ENCODE measurements at regions not wholly inside any gene's neighbourhood (a gene's known extent, or its start where the extent isn't known, plus 50 kb on each side); places are given as distances from the start of the nearest gene placed in this dataset.
"Not testable (repeated sequence)": the region's sequence is repeated elsewhere in the genome, so short reads cannot be mapped to it uniquely, and the experiment has no call there.

- no peak overlapping the region for H3K4me3 ChIP-seq
- no peak for TF ChIP-seq CTCF (IDR thresholded peaks at IDR 0.05; ENCODE audit: borderline replicate concordance)
- H3K4me1 ChIP-seq: no peaks in the 10 kb centered on the region
- no peak overlapping the region for H3K27ac ChIP-seq (replicated peaks)
- no peak for DNase-seq
- no peaks in the 10 kb centered on the region for H3K27me3 ChIP-seq (ENCODE audit: low read depth)
- H3K9me3 ChIP-seq (replicated peaks): no peaks in the 10 kb centered on the region
- intact Hi-C loops (cut with micrococcal nuclease): no loop called here
- H3K36me3 ChIP-seq: no peaks in the 10 kb centered on the region
These were observed 1805.9 kb downstream of the NCAM2 start for GRCh38 chr21:22804151-22804550.

GRCh38 chr21:22806278-22806677 lies 1808.1 kb downstream of the NCAM2 start:
- intact Hi-C loops (cut with micrococcal nuclease): no loop called here

DNA sequence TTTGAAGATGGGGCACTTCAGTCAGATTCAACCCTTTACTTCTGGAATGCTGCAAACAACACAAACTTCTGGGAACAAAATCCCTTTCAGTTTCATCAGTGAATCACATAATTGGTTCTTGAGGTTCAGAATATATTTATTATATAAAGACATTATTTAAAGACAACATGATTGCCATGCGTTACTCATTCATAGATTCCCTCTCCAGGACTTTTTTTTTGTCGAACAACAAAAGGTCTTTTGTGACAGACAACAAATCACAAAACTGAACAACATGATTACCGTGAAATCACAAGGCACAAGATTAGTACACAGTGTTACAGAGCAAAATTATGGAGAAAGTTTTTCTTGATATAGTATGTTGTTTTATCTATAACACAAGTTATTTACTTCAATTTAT lies 1815.0 kb downstream of the NCAM2 start:
- no peaks in the 10 kb centered on the region for H3K4me1 ChIP-seq
- no peak for TF ChIP-seq CTCF (IDR thresholded peaks at IDR 0.05; ENCODE audit: borderline replicate concordance)
- H3K36me3 ChIP-seq: no peaks in the 10 kb centered on the region
- H3K27me3 ChIP-seq (ENCODE audit: low read depth): no peaks in the 10 kb centered on the region
- DNase-seq: no peak
- H3K4me3 ChIP-seq: no peak overlapping the region
- no peak overlapping the region for H3K27ac ChIP-seq (replicated peaks)
- no peaks in the 10 kb centered on the region for H3K9me3 ChIP-seq (replicated peaks)
- intact Hi-C loops (cut with micrococcal nuclease): no loop called here

More at GRCh38 chr21:22806278-22806677, 1808.1 kb downstream of the NCAM2 start:
- no peak for TF ChIP-seq CTCF (IDR thresholded peaks at IDR 0.05; ENCODE audit: borderline replicate concordance)
- H3K4me3 ChIP-seq: no peak overlapping the region
- H3K4me1 ChIP-seq: no peaks in the 10 kb centered on the region
- no peaks in the 10 kb centered on the region for H3K36me3 ChIP-seq
- DNase-seq: no peak
- no peaks in the 10 kb centered on the region for H3K27me3 ChIP-seq (ENCODE audit: low read depth)
- H3K27ac ChIP-seq (replicated peaks): no peak overlapping the region
- no peaks in the 10 kb centered on the region for H3K9me3 ChIP-seq (replicated peaks)

DNA sequence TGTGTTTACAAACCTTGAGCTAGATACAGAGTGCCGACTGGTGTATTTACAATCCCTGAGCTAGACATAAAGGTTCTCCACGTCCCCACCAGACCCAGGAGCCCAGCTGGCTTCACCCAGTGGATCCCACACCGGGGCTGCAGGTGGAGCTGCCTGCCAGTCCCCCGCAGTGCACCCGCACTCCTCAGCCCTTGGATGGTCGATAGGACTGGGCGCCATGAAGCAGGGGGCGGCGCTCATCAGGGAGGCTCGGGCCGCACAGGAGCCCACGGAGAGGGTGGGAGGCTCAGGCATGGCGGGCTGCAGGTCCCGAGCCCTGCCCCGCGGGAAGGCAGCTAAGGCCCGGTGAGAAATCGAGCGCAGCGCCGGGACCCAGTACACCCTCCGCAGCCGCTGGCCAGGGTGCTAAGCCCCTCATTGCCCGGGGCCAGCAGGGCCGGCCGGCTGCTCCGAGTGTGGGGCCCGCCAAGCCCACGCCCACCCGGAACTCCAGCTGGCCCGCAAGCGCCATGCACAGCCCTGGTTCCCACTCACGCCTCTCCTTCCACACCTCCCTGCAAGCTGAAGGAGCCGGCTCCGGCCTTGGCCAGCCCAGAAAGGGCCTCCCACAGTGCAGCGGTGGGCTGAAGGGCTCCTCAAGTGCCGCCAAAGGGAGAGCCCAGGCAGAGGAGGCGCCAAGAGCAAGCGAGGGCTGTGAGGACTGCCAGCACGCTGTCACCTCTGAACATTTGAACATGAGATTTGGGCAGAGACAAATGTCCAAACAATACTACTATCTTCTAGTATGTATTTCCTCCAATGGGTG lies 1820.7 kb downstream of the NCAM2 start:
- H3K27me3 ChIP-seq (ENCODE audit: low read depth); H3K27ac ChIP-seq (replicated peaks); H3K36me3 ChIP-seq; intact Hi-C loops (cut with micrococcal nuclease); DNase-seq; H3K4me3 ChIP-seq; H3K9me3 ChIP-seq (replicated peaks); H3K4me1 ChIP-seq: not testable (repeated sequence)

- no peaks in the 10 kb centered on the region for H3K27me3 ChIP-seq (ENCODE audit: low read depth)
- H3K4me1 ChIP-seq: no peaks in the 10 kb centered on the region
- intact Hi-C loops (cut with micrococcal nuclease): no loop called here
- no peak overlapping the region for H3K4me3 ChIP-seq
- TF ChIP-seq CTCF (IDR thresholded peaks at IDR 0.05; ENCODE audit: borderline replicate concordance): no peak
- no peak for DNase-seq
- H3K9me3 ChIP-seq (replicated peaks): peaks cover 32% of the 10 kb centered on the region
- H3K36me3 ChIP-seq: no peaks in the 10 kb centered on the region
- no peak overlapping the region for H3K27ac ChIP-seq (replicated peaks)
These were observed 1829.2 kb downstream of the NCAM2 start for GRCh38 chr21:22827422-22827821.

DNA sequence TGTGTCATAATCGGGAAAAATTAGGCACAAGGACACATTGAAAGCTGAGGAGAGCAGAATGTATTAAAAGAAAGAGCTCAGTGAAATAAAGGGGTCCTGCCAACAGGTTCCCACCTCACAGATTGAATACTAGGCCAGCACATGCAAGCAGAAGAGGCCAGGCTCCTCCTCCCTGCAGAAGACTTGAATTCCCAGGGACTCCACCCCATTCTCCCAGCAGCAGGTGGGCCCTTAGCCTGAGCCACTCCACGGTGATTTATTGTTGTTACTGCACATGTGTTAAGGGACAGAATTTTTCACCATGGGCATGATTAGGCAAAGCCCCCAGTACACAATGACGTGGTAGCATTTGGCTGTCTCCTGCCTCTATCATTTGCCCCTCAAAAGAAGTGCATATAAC lies 1844.7 kb downstream of the NCAM2 start:
- intact Hi-C loops (cut with micrococcal nuclease): no loop called here
- Histone ChIP-seq H3K27ac (replicated peaks) (no peak overlapping the region), H3K36me3 (no peaks in the 10 kb centered on the region), H3K4me3 (no peak overlapping the region), H3K4me1 (no peaks in the 10 kb centered on the region), H3K27me3 (ENCODE audit: low read depth) (no peaks in the 10 kb centered on the region), H3K9me3 (replicated peaks) (peaks cover 36% of the 10 kb centered on the region)
- TF ChIP-seq CTCF (IDR thresholded peaks at IDR 0.05; ENCODE audit: borderline replicate concordance): no peak
- no peak for DNase-seq

Data from left ventricle myocardium inferior (tissue), 1 donor.